ENCODE measurements at regions not wholly inside any gene's neighbourhood (a gene's known extent, or its start where the extent isn't known, plus 50 kb on each side); places are given as distances from the start of the nearest gene placed in this dataset.

DNA sequence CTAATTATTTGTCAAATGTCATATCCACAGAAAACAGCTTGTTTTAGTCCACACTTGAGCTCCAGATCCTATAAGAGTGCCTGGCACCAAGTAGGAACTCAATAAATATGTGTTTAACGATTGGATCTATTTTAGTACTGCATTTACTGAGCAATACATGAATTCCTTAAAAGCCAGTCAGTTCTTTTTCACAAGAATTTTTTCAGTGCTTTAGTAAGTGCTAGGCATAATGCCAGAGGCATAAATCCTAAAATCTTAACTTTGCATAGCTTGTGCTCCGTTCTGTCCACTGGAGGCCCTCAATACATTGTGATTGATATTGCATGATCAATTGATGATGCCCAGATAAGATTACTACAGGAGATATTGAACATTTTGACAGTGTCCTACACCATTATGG is 67.3 kb upstream of the PCSK5 start:
- H3K27ac ChIP-seq, result no peak overlapping the region
- no peaks in the 10 kb centered on the region for H3K36me3 ChIP-seq (ENCODE audit: insufficient read depth, low read length)
- no peak for TF ChIP-seq EZH2 (IDR thresholded peaks at IDR 0.05)
- no peak for TF ChIP-seq POLR2AphosphoS5 (IDR thresholded peaks at IDR 0.05; ENCODE audit: borderline replicate concordance, low read depth, low read length)
- no peak for TF ChIP-seq FOXP2 (optimal IDR thresholded peaks at IDR 0.05; ENCODE audit: control extremely low read depth, extremely low read length, insufficient read depth)
- no peak for DNase-seq (ENCODE audit: low read depth, low spot score)
- H3K9ac ChIP-seq (ENCODE audit: insufficient read length), result no peak overlapping the region
- H3K9me3 ChIP-seq (ENCODE audit: low read depth, low read length), result no peaks in the 10 kb centered on the region
- H3K4me3 ChIP-seq, result no peak overlapping the region

DNA sequence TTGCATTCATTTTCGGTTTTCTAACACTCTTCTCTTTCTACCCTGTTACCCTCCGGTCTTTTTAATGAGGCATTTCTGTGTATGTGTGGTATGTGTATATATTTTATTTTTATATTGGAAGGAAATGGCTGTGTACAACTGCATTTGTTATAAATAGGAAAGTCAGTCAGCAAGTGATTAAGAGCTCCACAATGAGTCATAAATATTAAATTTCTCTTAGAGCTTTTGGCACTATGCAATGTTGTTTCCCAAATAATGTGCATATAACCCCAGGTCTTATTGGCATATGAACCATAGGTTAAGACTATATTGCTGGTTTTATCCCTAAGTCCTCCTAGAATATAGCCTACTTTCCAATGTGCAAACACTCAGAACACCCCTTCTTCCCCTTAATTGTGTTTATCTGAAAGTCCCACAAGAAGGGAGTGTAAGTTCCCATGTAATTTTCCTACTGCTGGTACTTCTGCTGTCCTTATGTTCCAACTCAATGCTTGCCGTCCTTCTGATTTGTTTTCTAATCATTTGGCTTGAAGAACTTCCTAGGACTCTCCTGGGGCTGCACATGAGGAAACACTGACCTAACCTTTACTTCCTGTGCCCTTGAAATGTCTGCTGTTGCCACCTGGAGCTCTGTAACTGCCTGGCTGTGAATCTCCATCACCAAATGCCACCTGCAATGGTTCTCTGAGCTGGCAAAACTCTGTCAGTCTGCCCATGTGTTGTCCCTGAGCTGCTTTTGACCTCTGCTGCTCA is 65.5 kb upstream of the PCSK5 start:
- TF ChIP-seq FOXP2 (optimal IDR thresholded peaks at IDR 0.05; ENCODE audit: control extremely low read depth, extremely low read length, insufficient read depth) (no peak), POLR2AphosphoS5 (IDR thresholded peaks at IDR 0.05; ENCODE audit: borderline replicate concordance, low read depth, low read length) (no peak), EZH2 (IDR thresholded peaks at IDR 0.05) (no peak)
- no peaks in the 10 kb centered on the region for H3K36me3 ChIP-seq (ENCODE audit: insufficient read depth, low read length)
- no peak overlapping the region for H3K27ac ChIP-seq
- no peak overlapping the region for H3K4me3 ChIP-seq
- H3K9ac ChIP-seq (ENCODE audit: insufficient read length), result no peak overlapping the region
- DNase-seq (ENCODE audit: low read depth, low spot score), result no peak
- no peaks in the 10 kb centered on the region for H3K9me3 ChIP-seq (ENCODE audit: low read depth, low read length)

- Histone ChIP-seq H3K27ac (no peak overlapping the region), H3K9me3 (ENCODE audit: low read depth, low read length) (no peaks in the 10 kb centered on the region), H3K9ac (ENCODE audit: insufficient read length) (no peak overlapping the region), H3K36me3 (ENCODE audit: insufficient read depth, low read length) (no peaks in the 10 kb centered on the region), H3K4me3 (no peak overlapping the region)
- DNase-seq (ENCODE audit: low read depth, low spot score), result no peak
- no peak for TF ChIP-seq FOXP2 (optimal IDR thresholded peaks at IDR 0.05; ENCODE audit: control extremely low read depth, extremely low read length, insufficient read depth)
- TF ChIP-seq EZH2 (IDR thresholded peaks at IDR 0.05), result no peak
- no peak for TF ChIP-seq POLR2AphosphoS5 (IDR thresholded peaks at IDR 0.05; ENCODE audit: borderline replicate concordance, low read depth, low read length)
These were observed 64.2 kb upstream of the PCSK5 start for GRCh38 chr9:75826314-75826713.

GRCh38 chr9:75830303-75830702 is 60.2 kb upstream of the PCSK5 start:
- TF ChIP-seq EZH2 (IDR thresholded peaks at IDR 0.05) (no peak), POLR2AphosphoS5 (IDR thresholded peaks at IDR 0.05; ENCODE audit: borderline replicate concordance, low read depth, low read length) (no peak), FOXP2 (optimal IDR thresholded peaks at IDR 0.05; ENCODE audit: control extremely low read depth, extremely low read length, insufficient read depth) (no peak)
- DNase-seq (ENCODE audit: low read depth, low spot score), result no peak
- Histone ChIP-seq H3K9me3 (ENCODE audit: low read depth, low read length) (no peaks in the 10 kb centered on the region), H3K36me3 (ENCODE audit: insufficient read depth, low read length) (no peaks in the 10 kb centered on the region), H3K9ac (ENCODE audit: insufficient read length) (no peak overlapping the region), H3K4me3 (no peak overlapping the region), H3K27ac (no peak overlapping the region)

DNA sequence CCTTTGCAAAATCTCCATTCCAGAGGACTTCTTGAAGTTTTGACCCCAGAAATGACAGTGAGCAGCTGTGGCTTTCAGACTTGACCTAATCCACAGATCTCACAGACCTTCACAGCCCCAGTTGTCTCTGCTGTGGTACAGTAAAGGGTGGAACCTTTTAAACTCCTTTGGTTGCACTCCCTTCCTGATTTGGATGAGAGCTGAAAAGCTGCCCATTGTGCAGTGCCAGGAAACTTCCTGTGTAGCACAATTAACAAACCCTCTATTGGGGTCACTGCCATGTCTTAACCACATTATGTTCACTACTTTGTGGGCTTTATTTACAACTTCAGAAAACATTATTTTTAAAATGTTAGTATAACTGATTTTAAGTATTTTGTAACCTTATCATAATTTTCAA is 56.7 kb upstream of the PCSK5 start:
- H3K4me3 ChIP-seq, result no peak overlapping the region
- no peak for TF ChIP-seq FOXP2 (optimal IDR thresholded peaks at IDR 0.05; ENCODE audit: control extremely low read depth, extremely low read length, insufficient read depth)
- no peak for TF ChIP-seq POLR2AphosphoS5 (IDR thresholded peaks at IDR 0.05; ENCODE audit: borderline replicate concordance, low read depth, low read length)
- H3K36me3 ChIP-seq (ENCODE audit: insufficient read depth, low read length), result no peaks in the 10 kb centered on the region
- DNase-seq (ENCODE audit: low read depth, low spot score), result no peak
- H3K9ac ChIP-seq (ENCODE audit: insufficient read length), result no peak overlapping the region
- H3K9me3 ChIP-seq (ENCODE audit: low read depth, low read length), result no peaks in the 10 kb centered on the region
- no peak overlapping the region for H3K27ac ChIP-seq

DNA sequence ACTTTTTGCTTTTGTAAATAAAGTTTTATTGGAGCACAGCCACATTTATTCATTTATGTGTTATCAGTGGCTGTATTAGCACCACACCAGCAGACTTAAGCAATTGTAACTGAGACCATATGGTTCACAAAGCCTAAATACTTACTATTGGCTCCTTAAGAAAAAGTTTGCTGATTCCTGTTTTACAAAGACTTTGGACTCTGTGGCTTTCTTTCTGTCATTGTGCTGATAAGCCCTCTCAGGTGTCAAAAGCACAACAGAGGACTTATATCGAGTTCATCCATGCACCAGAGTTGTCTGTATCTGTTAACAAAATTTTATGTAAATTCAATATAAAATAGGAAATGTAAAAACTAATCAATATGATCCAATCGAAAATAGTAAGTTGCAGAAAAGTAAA is 55.6 kb upstream of the PCSK5 start:
- H3K27ac ChIP-seq, result 0 out of 2 replicates have a peak overlapping the region, but pooled peaks have one; percentile 35
- H3K9ac ChIP-seq (ENCODE audit: insufficient read length), result no peak overlapping the region
- no peaks in the 10 kb centered on the region for H3K9me3 ChIP-seq (ENCODE audit: low read depth, low read length)
- H3K36me3 ChIP-seq (ENCODE audit: insufficient read depth, low read length), result no peaks in the 10 kb centered on the region
- DNase-seq (ENCODE audit: low read depth, low spot score), result no peak
- no peak overlapping the region for H3K4me3 ChIP-seq
- TF ChIP-seq FOXP2 (optimal IDR thresholded peaks at IDR 0.05; ENCODE audit: control extremely low read depth, extremely low read length, insufficient read depth) (no peak), POLR2AphosphoS5 (IDR thresholded peaks at IDR 0.05; ENCODE audit: borderline replicate concordance, low read depth, low read length) (no peak), EZH2 (IDR thresholded peaks at IDR 0.05) (no peak)
